PC-3 (cell line): ENCODE measurements at regions not wholly inside any gene's neighbourhood (a gene's known extent, or its start where the extent isn't known, plus 50 kb on each side); places are given as distances from the start of the nearest gene placed in this dataset.

Experiments
- ATAC-seq: fragments of 200-7000 bp; cut with Tn5 transposase; 2 replicates; pipeline ENCODE4 v1.9.1; 2020; ENCODE audit warnings: mild to moderate bottlenecking, moderate library complexity
- BruUV-seq: library from RNA; stranded (reverse); fragments of 400-500 nt; replicated peaks from 2 replicates; lab custom pipeline; 2021; lab: Mats Ljungman, UMichigan
- CTCF ChIA-PET: fragments of 300-600 bp; sonication (Branson Sonifier 250); formaldehyde crosslinking; loops from one replicate; lab custom pipeline; 2022; ENCODE audit warnings: antibody characterized with exemption; lab: Charles Lee
- POLR2A ChIA-PET: fragments of 300-600 bp; sonication (Branson Sonifier 250); formaldehyde crosslinking; loops from one replicate; lab custom pipeline; 2022; ENCODE audit warnings: antibody characterized with exemption; ENCODE audit not compliant: unreplicated experiment; lab: Charles Lee
- DNase-seq: peaks from one replicate; pipeline ENCODE4 v3.0.0-alpha.2; 2015
- H2AFZ ChIP-seq: fragments of 300-600 bp; sonication (generic); 2 replicates; pipeline ENCODE4 v1.6.0; 2016; ENCODE audit warnings: antibody characterized with exemption, low read length
- H3F3A ChIP-seq: fragments of 300-600 bp; sonication (generic); one replicate; pipeline ENCODE4 v1.6.0; 2017; ENCODE audit warnings: antibody characterized with exemption, low read length, control low read depth, mild to moderate bottlenecking; ENCODE audit not compliant: unreplicated experiment
- H3K27ac ChIP-seq: fragments of 300-600 bp; sonication (generic); 2 replicates; pipeline ENCODE4 v1.5.1; 2016; ENCODE audit warnings: mild to moderate bottlenecking, low read length
- H3K27me3 ChIP-seq: fragments of 300-600 bp; sonication (generic); 2 replicates; pipeline ENCODE4 v1.6.1; 2016; ENCODE audit warnings: low read length, mixed read lengths
- H3K36me3 ChIP-seq: fragments of 300-600 bp; sonication (generic); 2 replicates; pipeline ENCODE4 v1.6.1; 2016; ENCODE audit warnings: low read depth, mixed run types, low read length, mixed read lengths
- H3K4me1 ChIP-seq: fragments of 300-600 bp; sonication (generic); 2 replicates; pipeline ENCODE4 v1.5.1; 2016; ENCODE audit warnings: low read length; ENCODE audit not compliant: insufficient read depth
- H3K4me2 ChIP-seq: fragments of 300-600 bp; sonication (generic); 2 replicates; pipeline ENCODE4 v1.6.0; 2016; ENCODE audit warnings: low read length
- H3K4me3 ChIP-seq: fragments of 300-600 bp; sonication (generic); 2 replicates; pipeline ENCODE4 v1.5.1; 2016; ENCODE audit warnings: mild to moderate bottlenecking, low read length, mixed read lengths
- H3K79me2 ChIP-seq: fragments of 300-600 bp; sonication (generic); 2 replicates; pipeline ENCODE4 v1.6.1; 2017; ENCODE audit warnings: low read length, mixed read lengths
- H3K9ac ChIP-seq: fragments of 300-600 bp; sonication (generic); 2 replicates; pipeline ENCODE4 v1.6.0; 2016; ENCODE audit warnings: mild to moderate bottlenecking, low read length
- H3K9me2 ChIP-seq: fragments of 300-600 bp; sonication (generic); replicated peaks from 2 replicates; pipeline ENCODE4 v1.6.1; 2016; ENCODE audit warnings: mixed run types, low read length, mixed read lengths
- H3K9me3 ChIP-seq: fragments of 300-600 bp; sonication (generic); 2 replicates; pipeline ENCODE4 v1.6.1; 2016; ENCODE audit warnings: low read length, mixed read lengths
- H4K20me1 ChIP-seq: fragments of 300-600 bp; sonication (generic); 2 replicates; pipeline ENCODE4 v1.6.1; 2016; ENCODE audit warnings: low read length, mixed read lengths
- CTCF ChIP-seq: fragments of 300-600 bp; sonication (generic); conservative IDR thresholded peaks from 2 replicates; pipeline ENCODE4 v1.5.1; 2017; ENCODE audit warnings: antibody characterized with exemption, low read depth, mild to moderate bottlenecking, low read length
- EZH2 ChIP-seq: fragments of 300-600 bp; sonication (generic); IDR thresholded peaks from one replicate; pipeline ENCODE4 v1.6.1; 2017; ENCODE audit warnings: antibody characterized with exemption, mild to moderate bottlenecking, low read length; ENCODE audit not compliant: unreplicated experiment
- EZH2phosphoT487 ChIP-seq: fragments of 300-600 bp; sonication (generic); IDR thresholded peaks from 2 replicates; pipeline ENCODE4 v1.6.1; 2018; ENCODE audit warnings: mild to moderate bottlenecking, antibody characterized with exemption, low read length, borderline replicate concordance
- intact Hi-C: fragments of 100-400 bp; cut with micrococcal nuclease; formaldehyde crosslinking; loops from 2 replicates; pipeline ENCODE4 v1.9.0; 2023

DNA sequence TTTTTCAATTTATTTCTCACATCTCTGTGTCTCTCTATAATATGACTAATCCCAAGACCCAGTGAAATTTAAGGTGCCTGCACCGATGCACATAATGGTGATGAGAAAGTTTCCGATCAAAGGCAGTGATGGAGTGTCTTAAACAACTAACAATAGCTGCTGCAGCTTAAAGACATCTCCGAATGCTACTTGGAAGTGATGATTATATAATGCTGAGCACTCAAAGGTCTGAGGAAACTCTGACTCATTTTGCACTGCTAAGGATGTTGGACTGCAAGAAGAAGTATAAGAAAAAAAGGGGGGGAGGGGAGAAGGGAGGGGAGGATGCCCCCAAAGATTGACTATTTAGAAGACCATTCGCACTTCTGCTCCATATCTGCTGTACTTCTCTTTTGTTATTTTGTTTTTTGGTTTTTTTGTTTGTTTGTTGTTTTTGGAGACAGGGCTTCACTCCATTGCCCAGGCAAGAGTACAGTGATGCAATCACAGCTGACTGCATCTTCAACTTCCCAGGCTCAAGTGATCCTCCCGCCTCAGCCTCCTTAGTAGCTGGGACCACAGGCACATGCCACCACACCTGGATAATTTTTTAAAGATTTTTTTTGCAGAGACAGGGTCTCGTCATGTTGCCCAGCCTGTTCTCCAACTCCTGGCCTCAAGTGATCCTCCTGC is 192.2 kb downstream of the HSD17B3 start:
- Histone ChIP-seq H3K9me3 (no peaks in the 10 kb centered on the region), H4K20me1 (no peaks in the 10 kb centered on the region), H3K4me1 (no peaks in the 10 kb centered on the region), H3F3A (no peaks in the 10 kb centered on the region), H3K4me3 (no peak overlapping the region), H3K27ac (no peak overlapping the region), H3K4me2 (no peak overlapping the region), H3K79me2 (no peaks in the 10 kb centered on the region), H3K36me3 (no peaks in the 10 kb centered on the region), H3K9me2 (no peaks in the 10 kb centered on the region), H3K27me3 (no peaks in the 10 kb centered on the region), H2AFZ (no peak overlapping the region), H3K9ac (no peak overlapping the region)
- ATAC-seq (no peak), DNase-seq (peak; percentile 20)
- intact Hi-C loops: no loop called here
- no TSS peak for BruUV-seq
- ChIA-PET POLR2A (no interaction called here), CTCF (no interaction called here)
- TF ChIP-seq CTCF: no peak
- no peak for TF ChIP-seq EZH2phosphoT487

DNA sequence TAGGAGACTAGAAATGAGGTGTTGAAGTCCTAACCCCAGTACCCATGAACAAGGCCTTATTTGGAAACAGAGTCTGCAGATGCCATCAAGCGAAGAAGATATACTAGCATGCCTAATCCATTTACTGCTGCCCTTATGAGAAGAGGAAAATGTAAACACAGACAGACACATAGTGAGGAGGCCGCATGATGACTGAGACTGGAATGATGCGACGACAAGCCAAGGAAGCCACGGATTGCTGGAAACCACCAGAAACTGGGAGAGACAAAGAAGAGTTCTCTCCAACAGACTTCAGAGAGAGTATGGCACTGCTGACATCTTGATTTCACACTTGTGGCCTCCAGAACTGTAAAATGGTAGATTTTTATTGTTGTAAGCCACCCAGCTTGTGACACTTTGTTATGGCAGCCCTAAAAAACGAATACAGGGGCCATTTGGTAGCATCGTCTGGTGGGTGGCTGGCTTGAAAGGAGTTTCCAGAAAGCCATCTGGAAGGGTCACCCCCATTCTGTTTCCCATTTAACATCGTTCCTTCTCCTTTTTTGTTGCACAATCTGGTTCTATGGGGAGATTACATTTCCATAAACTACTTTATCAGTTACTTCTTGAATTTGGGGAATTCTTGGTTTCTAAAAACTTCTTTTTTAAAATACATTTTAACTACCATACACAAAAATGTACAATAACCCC is 193.1 kb downstream of the HSD17B3 start:
- DNase-seq (no peak), ATAC-seq (no peak)
- no TSS peak for BruUV-seq
- ChIA-PET CTCF (no interaction called here), POLR2A (no interaction called here)
- no peaks in the 10 kb centered on the region for H3K9me2 ChIP-seq
- H3K36me3 ChIP-seq: no peaks in the 10 kb centered on the region
- H3K4me3 ChIP-seq: no peak overlapping the region
- H2AFZ ChIP-seq: no peak overlapping the region
- H3K79me2 ChIP-seq: no peaks in the 10 kb centered on the region
- no peaks in the 10 kb centered on the region for H4K20me1 ChIP-seq
- no peak overlapping the region for H3K4me2 ChIP-seq
- H3K27me3 ChIP-seq: no peaks in the 10 kb centered on the region
- no peak overlapping the region for H3K27ac ChIP-seq
- no peaks in the 10 kb centered on the region for H3K4me1 ChIP-seq
- intact Hi-C loops: no loop called here
- no peaks in the 10 kb centered on the region for H3F3A ChIP-seq
- no peaks in the 10 kb centered on the region for H3K9me3 ChIP-seq
- H3K9ac ChIP-seq: no peak overlapping the region
- TF ChIP-seq EZH2 (no peak), EZH2phosphoT487 (no peak), CTCF (no peak)

- POLR2A ChIA-PET: no interaction called here
- no peaks in the 10 kb centered on the region for H3K27me3 ChIP-seq
- no peak overlapping the region for H3K4me3 ChIP-seq
- H3K9ac ChIP-seq: no peak overlapping the region
- no peaks in the 10 kb centered on the region for H3K4me1 ChIP-seq
- no peak overlapping the region for H2AFZ ChIP-seq
- H3K36me3 ChIP-seq: no peaks in the 10 kb centered on the region
- no peaks in the 10 kb centered on the region for H3K9me3 ChIP-seq
- no peaks in the 10 kb centered on the region for H3K79me2 ChIP-seq
- H4K20me1 ChIP-seq: no peaks in the 10 kb centered on the region
- intact Hi-C loops: no loop called here
- no peak for TF ChIP-seq EZH2phosphoT487
- H3K4me2 ChIP-seq: no peak overlapping the region
- H3K27ac ChIP-seq: no peak overlapping the region
- H3K9me2 ChIP-seq: no peaks in the 10 kb centered on the region
- BruUV-seq: no TSS peak
- CTCF ChIA-PET: no interaction called here
- DNase-seq: no peak
- H3F3A ChIP-seq: no peaks in the 10 kb centered on the region
- ATAC-seq: no peak
Measured at GRCh38 chr9:96107436-96107835, 194.5 kb downstream of the HSD17B3 start.
